NCI-H526 (cell line): ENCODE measurements at regions not wholly inside any gene's neighbourhood (a gene's known extent, or its start where the extent isn't known, plus 50 kb on each side); places are given as distances from the start of the nearest gene placed in this dataset.

Experiments
- DNase-seq, 2 experiments: peaks; one replicate each; lab custom pipeline; 2025; lab: John Stamatoyannopoulos, UW

GRCh38 chr19:31223740-31224534 is 125.3 kb downstream of the TSHZ3 start:
- no peak for DNase-seq

GRCh38 chr19:31220540-31220939 is 128.7 kb downstream of the TSHZ3 start:
- peak; percentile 13 to 49 for DNase-seq

GRCh38 chr19:31214997-31215396 is 134.2 kb downstream of the TSHZ3 start:
- DNase-seq = no peak

GRCh38 chr19:31214086-31214485 is 135.2 kb downstream of the TSHZ3 start:
- no peak for DNase-seq

GRCh38 chr19:31211088-31211487 is 138.1 kb downstream of the TSHZ3 start:
- no peak for DNase-seq

GRCh38 chr19:31205887-31206518 is 143.2 kb downstream of the TSHZ3 start:
- no peak for DNase-seq

- no peak for DNase-seq
Measured at GRCh38 chr19:31204115-31204514, 145.1 kb downstream of the TSHZ3 start.

- DNase-seq = no peak
Measured at GRCh38 chr19:31185261-31185660, 164.0 kb downstream of the TSHZ3 start.

- DNase-seq = no peak
Measured at GRCh38 chr19:31181535-31181934, 167.7 kb downstream of the TSHZ3 start.

- no peak for DNase-seq
Measured at GRCh38 chr19:31180907-31181306, 168.3 kb downstream of the TSHZ3 start.

- no peak for DNase-seq
Measured at GRCh38 chr19:31179471-31179852, 169.8 kb downstream of the TSHZ3 start.

GRCh38 chr19:31178833-31179470 is 170.3 kb downstream of the TSHZ3 start:
- DNase-seq = no peak

- DNase-seq = no peak
Measured at GRCh38 chr19:31177246-31177645, 172.0 kb downstream of the TSHZ3 start.

- DNase-seq = no peak
Measured at GRCh38 chr19:31175564-31176348, 173.5 kb downstream of the TSHZ3 start.

GRCh38 chr19:31174948-31175347 is 174.3 kb downstream of the TSHZ3 start:
- DNase-seq = no peak

- no peak for DNase-seq
Measured at GRCh38 chr19:31173991-31174390, 175.2 kb downstream of the TSHZ3 start.

GRCh38 chr19:31171936-31172335 is 177.3 kb downstream of the TSHZ3 start:
- DNase-seq = no peak

- no peak for DNase-seq
Measured at GRCh38 chr19:31170046-31170445, 179.2 kb downstream of the TSHZ3 start.

- no peak for DNase-seq
Measured at GRCh38 chr19:31168106-31168625, 181.1 kb downstream of the TSHZ3 start.

- DNase-seq = no peak
Measured at GRCh38 chr19:31167690-31168089, 181.5 kb downstream of the TSHZ3 start.

- DNase-seq = no peak
Measured at GRCh38 chr19:31166206-31166605, 183.0 kb downstream of the TSHZ3 start.

GRCh38 chr19:31164791-31165251 is 184.4 kb downstream of the TSHZ3 start:
- no peak for DNase-seq
